ENCODE measurements at regions not wholly inside any gene's neighbourhood (a gene's known extent, or its start where the extent isn't known, plus 50 kb on each side); places are given as distances from the start of the nearest gene placed in this dataset.

DNA sequence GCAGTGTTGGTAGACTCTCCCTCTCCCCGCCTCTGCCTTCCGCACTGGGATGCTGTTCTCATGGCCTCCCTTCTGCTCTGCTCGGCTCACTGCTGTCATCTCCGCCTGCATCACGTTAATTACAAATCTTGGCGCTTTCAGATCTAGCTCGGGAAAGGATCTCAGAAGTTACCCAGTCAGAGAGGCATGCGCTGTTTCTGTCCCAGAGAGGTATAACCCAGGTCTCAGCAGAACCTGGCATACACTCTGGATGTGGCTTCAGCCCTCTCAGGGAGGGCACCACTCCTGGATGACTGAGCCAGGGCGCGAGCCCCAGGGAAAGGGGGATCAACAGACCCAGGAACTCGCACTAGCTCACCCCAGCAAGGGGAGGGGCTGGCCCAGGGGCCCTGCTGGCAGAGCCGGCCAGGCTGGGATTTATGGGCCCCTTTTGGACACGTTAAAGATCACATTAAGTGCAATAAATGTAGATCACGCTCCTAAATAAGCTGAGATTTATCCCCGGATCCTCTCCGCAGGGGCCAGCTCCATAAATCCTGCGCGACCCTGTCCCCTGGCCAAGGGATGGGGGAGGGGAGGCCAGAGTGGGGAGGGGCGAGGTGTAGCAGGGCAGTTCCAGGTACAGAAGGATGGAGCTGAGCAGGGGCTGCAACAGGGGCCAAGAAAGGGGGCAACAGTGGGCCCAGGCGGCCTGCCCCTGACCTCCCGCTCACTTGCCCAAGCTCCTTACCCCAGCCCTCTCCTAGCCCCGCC lies 101.3 kb upstream of the ZBTB40 start:
- no peak for DNase-seq (ENCODE audit: low read depth)

DNA sequence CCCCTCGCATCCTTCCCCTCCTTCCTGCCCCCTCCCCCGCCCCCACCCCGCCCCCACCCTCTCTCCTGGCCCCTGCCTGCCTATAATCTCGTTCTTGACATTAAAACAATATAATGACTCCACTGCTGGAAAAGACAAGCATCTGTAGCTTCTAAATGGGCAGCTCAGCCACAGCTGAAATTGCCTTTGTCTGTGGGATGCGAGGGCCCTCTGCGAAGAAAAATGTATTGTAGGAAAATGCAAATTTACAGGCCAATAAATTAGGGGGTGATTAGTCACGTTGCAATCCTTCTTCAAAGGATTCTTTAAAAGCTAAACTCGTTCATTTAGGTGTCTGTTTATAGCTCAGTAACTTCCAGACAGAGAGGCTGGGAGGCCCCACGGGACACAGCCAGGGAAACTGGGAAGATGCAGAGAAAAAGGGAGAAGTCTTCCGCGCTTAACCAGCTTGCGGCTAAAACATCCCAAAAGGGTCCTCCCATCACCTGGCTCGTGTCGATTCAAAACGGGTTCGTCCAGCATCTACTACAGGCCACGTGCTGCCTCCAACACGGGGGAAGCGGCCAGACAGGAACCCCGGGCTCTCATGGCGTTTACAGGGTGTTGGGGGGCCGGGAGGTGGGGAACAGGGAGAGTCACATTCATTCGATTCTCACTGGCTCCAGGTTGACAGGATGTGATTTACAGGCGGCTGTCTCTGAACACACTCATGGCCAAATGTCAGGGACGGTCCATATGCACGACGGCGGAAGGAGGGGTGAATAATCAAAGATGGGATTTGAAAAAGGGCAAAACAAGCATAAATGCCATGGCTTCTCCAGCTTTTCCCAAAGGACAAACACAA lies 100.5 kb upstream of the ZBTB40 start:
- no peak for DNase-seq (ENCODE audit: low read depth)

DNA sequence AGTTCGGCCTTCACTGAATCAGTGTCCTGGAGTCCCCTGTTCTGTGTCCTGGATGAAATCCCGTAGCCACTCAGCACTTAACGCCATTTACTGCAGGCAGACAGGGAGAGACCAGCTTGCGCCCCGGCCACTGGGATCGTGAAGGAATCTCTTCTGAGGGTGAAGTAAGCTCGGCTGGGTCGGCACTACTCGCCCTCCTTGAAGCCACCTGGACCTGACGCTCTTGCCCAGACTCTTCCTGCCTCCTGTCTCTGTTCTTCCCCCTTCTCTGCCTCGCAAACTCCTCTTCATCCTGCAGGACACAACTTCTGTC lies 99.9 kb upstream of the ZBTB40 start:
- DNase-seq (ENCODE audit: low read depth), result no peak

DNA sequence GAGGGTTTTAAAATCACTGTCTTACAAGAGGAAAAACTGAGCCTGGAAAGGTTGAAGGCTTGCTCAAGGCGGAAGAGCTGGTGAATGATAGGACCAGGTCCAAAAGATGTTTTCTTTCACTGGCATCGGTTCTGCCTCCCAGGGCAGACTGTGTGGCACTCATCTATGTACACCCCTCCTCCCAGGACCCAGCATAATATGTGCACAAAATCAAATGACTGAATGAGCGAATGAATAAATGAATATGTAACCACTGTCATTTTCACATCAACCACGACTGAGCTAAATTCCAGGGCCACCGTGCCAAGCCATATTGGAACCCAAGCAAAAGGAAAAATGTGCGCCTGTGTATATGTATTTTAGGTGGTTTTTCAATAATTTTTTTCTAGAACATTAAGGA lies 99.3 kb upstream of the ZBTB40 start:
- no peak for DNase-seq (ENCODE audit: low read depth)

DNA sequence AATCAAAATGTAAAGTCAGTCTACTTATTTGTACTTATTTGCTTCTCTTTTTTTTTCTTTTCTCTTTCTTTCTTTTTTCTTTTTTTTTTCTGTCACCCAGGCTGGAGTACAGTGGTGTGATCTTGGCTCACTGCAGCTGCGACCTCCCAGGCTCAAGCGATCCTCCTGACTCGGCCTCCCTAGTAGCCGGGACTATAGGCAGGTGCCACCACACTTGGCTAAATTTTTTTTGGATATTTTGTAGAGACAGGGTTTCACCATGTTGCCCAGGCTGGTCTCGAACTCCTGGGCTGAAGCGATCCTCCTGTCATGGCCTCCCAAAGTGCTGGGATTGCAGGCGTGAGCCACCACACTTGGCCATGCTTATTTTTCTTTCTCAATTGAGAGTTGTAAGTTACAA lies 98.8 kb upstream of the ZBTB40 start:
- DNase-seq (ENCODE audit: low read depth), result no peak

DNA sequence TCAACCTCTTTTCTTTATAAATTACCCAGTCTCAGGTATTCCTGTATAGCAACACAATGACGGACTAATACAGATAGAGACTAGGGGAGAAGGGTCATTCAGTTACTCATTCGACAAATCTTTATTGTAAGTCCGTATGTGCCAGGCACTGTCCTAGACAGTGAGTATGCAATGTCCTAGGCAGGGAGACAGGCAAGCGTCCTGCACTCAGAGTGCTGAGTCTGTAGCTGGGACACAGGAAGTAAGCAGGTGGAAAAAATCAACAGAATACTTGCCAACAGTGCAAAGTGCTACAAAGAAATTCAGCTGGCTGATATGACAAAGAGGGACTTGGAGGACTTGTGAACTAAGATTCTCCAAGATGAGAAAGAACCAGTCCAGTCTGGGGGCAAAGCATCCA lies 92.2 kb upstream of the ZBTB40 start:
- no peak for DNase-seq (ENCODE audit: low read depth)

DNA sequence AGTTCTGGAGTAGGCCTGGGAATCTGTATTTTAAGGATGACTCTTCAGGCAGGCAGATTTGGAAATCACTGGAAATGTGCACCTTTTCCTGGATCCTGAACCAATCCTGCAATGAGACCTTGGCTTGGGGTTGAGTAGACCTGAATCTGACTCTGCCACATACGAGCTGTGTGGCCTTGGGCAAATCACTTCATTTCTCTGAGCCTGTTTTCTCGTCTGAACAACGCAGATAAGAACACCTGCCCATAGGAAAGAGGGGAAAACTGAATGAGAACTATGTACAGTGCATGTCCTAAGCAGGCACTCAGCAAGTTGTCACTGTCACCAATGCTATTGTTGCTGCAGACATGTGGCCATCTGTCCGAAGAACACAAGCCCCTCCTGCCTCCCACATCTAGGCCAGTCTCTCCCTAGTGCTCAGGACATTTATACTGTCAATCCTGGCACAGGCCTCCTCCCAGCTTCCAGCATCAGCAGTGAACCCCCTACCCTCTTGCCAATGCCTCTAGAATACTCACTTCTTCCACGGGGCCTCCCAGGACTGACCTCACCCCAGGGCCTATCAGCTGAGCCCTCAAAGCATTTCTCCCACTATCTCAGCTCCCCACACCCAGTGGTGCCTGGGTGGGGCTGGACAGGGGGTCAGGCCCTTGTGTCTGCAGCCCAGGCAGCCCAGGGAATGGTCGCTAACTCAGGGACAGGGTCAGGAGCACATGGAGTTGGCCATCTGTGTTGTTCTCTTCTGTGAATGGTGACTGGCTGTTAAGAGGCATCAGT lies 88.8 kb upstream of the ZBTB40 start:
- no peak for DNase-seq (ENCODE audit: low read depth)

DNA sequence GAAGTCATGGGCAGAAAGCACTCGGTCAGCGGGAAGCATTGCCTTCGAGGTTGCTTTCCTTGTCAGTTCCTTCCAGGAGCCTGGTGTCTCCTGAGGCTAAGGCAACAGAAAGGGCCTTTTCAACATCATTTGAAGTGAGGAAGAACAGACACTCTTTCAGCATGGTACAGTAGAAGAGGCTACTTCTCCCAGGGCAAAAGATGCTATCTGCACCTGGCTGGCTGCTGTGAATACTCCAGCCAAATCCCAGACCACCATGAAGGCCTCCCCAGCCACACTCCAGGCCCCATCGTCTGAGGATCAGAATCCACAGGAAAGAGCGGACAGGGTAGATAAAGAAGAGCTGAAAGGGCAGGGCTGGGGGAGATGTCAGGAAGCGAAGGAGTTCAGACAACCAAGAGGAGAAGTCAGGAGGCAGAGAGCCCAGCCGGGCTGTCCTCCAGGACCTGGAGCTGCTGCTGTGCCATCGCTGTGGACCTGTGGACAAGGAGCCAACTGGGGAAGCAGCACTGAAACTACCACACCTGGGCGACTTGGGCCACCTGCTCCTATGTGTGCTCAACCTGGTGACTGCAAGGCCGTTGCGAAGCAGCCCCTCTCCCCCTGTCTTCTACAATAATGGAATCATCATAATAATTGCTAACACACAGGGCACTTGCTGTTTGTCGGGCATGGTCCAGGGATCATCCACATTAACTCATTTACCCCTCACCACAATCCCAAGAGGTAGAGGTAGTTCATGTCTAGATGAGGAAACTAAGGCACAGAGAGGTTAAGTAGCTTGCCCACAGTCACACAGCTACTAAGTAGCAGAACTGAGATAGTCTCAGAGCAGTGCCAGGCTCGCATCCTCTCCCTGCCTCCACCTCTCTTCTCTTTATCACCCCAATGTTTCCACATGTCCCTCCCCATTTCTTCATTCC lies 88.0 kb upstream of the ZBTB40 start:
- DNase-seq (ENCODE audit: low read depth), result no peak

DNA sequence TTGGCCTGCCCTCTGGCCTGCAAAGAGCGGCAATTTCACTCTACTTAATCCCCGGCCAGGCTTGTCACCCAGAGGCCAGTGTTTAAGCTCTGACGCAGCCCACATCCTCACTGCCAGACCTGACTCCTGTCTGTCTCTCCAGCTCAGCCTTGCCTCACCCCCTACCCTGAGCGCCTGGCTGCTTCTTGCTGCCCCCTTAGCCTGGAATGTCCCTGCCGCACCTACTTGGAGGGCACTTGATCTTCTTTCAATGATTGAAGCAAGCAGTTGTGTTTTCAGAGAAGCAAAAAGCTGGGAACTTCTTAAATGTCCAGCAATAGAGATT lies 87.4 kb upstream of the ZBTB40 start:
- no peak for DNase-seq (ENCODE audit: low read depth)

DNA sequence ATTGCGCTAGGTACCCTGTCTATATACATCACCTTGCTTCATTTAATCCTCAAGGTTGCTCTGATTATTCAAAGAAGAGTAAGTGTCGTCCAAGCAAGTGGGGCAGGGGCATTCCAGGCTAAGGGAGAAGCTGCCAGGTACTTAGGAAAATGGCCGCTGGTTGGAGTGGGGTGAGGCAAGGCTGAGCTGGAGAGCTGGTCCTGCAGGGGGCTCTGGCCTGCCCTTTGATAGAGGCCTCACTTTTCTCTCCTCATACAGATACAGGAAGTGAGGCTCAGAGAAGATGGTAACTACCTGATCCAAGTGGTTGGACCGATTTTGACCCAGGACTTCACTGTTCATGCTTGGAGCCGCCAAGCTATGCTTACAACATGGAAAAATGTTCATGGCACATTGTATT lies 86.9 kb upstream of the ZBTB40 start:
- no peak for DNase-seq (ENCODE audit: low read depth)

DNA sequence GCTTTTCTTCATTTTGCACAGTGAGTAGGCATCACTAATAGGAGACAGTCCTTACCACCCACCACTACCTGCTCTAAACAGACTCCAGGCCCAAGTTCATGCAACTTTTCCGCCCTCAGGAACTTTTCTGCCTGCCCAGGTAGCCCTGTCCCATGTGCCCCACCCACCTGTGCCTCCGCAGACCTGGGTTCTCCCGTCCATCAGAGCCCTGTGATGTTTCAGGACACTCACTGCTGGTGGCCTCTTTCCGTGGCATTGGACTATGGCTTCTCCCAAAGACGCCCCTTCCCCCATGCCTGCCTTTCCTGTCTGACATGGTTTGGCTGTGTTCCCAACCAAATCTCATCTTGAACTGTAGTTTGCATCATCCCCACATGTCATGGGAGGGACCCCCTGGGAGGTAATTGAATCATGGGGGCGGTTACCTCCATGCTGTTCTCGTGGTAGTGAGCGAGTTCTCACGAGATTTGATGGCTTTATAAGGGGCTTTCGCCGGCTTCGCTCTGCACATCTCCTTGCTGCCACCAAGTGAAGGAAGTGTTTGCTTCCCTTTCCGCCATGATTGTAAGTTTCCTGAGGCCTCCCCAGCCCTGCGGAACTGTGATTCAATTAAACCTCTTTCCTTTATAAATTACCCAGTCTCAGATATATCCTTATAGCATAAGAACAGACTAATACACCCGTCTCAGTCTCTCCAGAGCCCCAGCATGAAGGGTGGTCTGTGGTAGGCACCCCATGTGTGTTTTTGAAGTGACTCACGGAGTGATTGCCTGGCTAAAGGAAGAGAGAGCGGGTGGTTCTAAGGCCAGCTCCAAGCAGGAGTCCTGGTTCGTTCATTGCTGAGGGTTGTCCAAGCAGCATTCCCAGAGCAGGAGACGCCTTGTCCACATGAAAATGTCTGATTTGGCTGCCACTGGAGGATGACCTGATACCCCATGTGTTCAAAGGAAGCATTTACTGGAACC lies 86.0 kb upstream of the ZBTB40 start:
- DNase-seq (ENCODE audit: low read depth), result no peak

DNA sequence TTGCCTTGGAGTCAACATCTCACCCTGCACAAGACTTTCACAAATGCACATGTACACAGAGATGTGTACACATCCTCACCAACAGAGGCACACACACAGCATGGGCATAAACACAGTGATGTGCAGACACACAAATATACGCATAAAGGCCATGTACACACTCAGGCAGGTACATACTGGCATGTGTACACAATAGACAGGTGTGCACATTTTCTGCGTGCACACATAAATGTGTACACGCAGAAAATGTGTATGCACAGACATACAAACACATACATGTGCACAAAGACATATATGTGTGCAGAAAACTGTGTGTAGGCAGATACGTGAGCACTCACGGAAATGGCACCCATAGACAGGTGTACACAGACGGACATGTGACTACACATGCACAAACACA lies 85.3 kb upstream of the ZBTB40 start:
- DNase-seq (ENCODE audit: low read depth), result no peak

DNA sequence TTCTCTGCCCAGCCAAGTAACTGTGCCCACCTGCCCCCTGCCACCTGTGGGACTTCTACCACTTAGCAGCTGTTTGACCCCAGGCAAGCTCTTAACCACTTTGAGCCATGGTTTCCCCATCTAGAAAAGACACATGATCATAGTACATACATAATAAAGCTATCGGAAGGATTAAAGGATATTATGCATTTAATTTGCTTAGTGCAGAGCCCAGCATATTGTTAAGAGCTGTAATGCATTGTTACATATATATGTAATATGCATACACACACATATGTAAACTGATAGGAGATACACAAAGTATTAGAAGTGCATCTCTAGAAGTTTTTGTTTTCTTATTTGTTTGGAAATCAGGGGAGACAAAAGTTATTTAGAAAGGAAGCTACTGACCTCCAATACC lies 83.5 kb upstream of the ZBTB40 start:
- no peak for DNase-seq (ENCODE audit: low read depth)

DNA sequence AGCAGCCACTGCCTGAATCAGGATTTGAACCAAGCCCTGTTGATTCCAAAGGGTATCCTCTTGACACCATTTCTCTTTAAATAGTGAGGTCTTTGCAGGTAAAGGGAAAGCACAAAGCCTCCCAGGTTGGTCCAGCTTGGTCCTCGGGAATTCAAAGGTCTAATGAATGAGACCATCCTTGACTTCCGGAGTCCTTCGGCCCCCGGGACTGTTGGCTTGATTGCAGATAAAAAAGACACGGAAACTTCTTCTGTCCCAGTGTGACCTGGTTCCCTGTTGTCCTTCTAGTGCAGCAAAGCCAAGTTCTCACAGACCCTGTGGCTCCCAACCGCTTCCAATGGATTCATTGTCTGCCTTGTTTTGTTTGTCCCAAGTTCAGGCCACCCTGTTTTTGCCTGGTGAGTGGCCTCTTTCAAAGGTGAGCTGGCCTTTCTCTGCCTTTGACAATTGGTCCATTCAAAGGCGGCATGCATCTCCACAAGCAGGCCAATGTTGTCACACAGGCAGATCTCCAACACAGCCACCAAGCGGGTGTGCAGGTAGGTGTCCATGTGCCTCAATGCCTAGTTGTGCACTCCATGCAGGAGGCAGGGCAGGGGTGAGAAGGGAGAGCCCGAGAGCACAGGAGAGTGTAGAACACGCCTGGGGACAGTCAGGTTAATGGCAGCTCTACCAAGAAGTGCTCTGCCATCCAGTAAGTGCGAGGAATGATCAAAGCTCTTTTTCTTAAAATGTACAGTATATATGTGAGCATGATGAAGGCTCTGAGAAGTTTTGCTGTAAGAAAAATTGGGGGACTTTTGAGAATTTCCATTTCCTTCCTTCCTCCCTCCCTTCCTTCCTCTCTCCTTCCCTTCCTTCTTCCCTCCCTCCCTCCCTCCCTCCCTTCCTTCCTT lies 82.1 kb upstream of the ZBTB40 start:
- no peak for DNase-seq (ENCODE audit: low read depth)

DNA sequence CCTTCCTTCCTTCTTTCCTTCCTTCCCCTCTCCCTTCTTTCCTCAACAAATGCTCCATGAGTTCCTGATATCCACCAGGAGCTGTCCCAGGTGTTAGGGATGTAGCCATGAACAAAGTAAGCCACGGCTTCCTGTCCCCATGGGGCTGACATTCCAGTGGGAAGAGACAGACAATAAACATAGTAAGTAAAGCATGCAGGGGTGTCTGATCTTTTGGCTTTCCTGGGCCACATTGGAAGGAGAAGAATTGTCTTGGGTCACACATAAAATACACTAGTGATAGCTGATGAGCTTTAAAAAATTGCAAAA lies 81.5 kb upstream of the ZBTB40 start:
- DNase-seq (ENCODE audit: low read depth), result no peak

DNA sequence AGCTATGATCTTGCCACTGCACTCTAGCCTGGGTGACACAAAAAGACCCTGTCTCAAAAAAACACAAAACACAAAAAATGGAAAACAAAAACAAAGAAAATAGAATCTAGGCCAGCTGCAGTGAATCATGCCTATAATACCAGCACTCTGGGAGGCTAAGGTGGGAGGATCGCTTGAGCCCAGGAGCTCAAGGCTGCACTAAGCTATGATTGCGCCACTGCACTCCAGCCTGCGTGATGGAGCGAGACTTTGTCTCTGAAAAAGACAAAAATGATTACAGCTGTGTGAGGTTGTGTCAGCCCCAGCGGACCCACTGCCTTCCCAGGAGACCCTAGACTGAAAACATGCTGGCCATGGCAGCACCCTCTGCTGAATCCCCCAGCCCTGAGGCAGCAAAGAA lies 80.2 kb upstream of the ZBTB40 start:
- no peak for DNase-seq (ENCODE audit: low read depth)

DNA sequence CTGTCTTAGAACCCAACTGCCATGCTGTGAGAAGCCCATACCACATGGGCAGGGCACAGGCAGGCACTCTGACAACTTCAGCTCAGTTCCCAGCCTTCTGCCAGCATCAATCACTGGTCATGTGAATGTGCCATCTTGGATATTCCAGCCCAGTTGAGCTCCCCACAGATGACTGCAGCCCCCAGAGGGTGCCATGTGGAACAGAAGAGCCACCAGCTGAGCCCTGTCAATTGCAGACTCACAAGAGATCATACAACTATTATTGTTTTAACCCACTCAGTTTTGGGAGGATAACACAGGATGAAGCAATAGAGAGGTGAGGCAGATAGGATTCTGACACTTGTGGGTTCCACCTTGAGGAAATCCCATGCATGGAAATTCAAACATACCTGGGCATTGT lies 78.4 kb upstream of the ZBTB40 start:
- DNase-seq (ENCODE audit: low read depth), result no peak

DNA sequence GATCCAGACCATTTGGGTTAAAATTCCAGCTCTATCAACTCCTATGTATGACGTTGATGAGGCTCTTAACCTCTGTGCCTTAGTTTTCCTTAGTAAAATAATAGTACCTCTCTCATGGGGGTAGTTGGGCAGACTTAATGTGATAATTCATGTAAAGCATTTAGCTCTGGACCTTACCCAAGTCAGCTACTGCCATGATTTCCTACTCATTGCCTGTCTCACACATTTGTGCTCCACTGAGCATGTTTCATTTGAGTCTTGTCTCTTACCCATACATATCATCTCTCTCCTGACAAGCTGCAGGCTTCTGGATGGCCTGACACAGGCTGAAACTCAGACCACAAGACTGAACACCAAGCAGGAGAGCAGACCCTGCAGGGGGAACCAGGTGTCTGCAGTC lies 77.7 kb upstream of the ZBTB40 start:
- DNase-seq (ENCODE audit: low read depth), result no peak

DNA sequence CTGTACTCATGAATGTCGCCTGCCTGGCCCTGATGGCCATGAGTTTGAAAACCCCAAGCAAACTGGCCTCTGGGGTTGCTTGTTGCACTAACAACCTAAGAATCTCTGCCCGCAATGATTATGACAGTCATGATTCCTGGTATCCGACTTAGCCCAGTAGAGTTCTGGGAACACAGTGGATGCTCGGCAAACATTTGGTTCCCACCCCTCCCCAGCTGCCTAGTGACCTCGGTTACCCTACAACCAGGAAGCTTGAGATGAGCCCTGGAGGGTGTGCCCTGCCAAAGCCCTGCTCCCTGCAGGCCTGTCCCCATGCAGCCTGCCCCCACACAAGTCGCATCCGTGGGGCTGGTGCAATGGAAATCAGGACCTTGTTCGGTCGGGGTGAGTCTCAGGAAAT lies 76.0 kb upstream of the ZBTB40 start:
- DNase-seq (ENCODE audit: low read depth), result no peak

DNA sequence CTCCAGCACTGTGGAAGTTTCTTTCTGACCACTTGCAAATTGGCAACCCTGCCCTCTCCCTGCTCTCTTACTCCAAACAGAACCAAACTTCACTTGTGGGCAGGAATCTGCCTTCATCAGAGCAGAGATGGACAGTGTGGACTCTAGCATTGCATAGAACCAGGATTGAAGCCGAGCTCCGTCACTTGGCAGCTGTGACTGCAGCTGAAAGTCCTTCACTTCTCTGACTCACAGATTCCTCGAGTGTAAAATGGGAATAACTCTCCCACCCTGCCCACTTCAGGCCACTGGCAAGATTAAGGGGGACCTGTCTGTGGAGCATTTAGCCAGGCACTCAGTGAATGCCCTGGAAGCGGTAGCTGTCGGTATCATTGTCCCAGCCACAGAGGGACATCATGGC lies 75.7 kb upstream of the ZBTB40 start:
- DNase-seq (ENCODE audit: low read depth), result no peak
